Ovary (tissue), 3 donors: ENCODE measurements at regions not wholly inside any gene's neighbourhood (a gene's known extent, or its start where the extent isn't known, plus 50 kb on each side); places are given as distances from the start of the nearest gene placed in this dataset.

ENCODE experiments used
- CTCF ChIP-seq, 3 donors: fragments of 450-650 bp in 2 of 3; fragments of 200-600 bp in 1 of 3; IDR thresholded peaks; one replicate each; pipeline versions ENCODE4 v1.5.1 to v1.8.0; 2016 to 2022; ENCODE audit warnings: antibody characterized with exemption in 3 of 3, mild to moderate bottlenecking in 1 of 3
- POLR2A ChIP-seq: fragments of 450-650 bp; IDR thresholded peaks from one replicate; pipeline ENCODE4 v1.6.1; 2017; ENCODE audit warnings: antibody characterized with exemption, mild to moderate bottlenecking, moderate library complexity
- donor health status: DM: no; HTN: no; CAD: no.

- no peak for TF ChIP-seq CTCF (IDR thresholded peaks at IDR 0.05)
- no peak for TF ChIP-seq POLR2A
These were observed 203.5 kb downstream of the PTEN start for GRCh38 chr10:88066876-88067275.
